ENCODE measurements at regions not wholly inside any gene's neighbourhood (a gene's known extent, or its start where the extent isn't known, plus 50 kb on each side); places are given as distances from the start of the nearest gene placed in this dataset.

DNA sequence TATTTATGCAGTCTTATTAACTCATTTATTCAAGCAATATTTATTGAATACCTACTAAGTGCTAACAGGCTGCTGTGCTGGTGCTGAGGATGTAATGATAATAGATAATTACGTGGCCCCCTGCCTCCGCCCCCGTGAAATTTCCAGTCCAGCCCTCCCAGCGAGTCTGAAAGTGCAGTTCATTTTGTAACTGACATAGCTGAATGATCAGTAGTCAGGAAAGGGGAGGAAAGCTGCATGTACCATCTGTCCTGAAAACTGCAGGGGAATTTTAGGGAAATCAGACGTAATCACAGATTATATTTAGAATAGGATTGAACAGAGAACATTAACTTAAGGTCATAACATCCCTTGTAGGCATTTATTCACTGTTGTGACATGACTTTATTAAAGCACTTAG lies 736.8 kb downstream of the MCTP2 start:
- TF ChIP-seq POLR2AphosphoS5 (IDR thresholded peaks at IDR 0.05; ENCODE audit: low read depth, low read length) (no peak), TAF1 (IDR thresholded peaks at IDR 0.05; ENCODE audit: borderline replicate concordance, insufficient read depth, low read length) (no peak), SIN3A (IDR thresholded peaks at IDR 0.05; ENCODE audit: borderline replicate concordance, insufficient read depth, low read length) (no peak), FOXP2 (optimal IDR thresholded peaks at IDR 0.05; ENCODE audit: borderline replicate concordance, extremely low read depth, extremely low read length, insufficient read depth) (no peak)
- TF ChIP-seq, protein P1, sequence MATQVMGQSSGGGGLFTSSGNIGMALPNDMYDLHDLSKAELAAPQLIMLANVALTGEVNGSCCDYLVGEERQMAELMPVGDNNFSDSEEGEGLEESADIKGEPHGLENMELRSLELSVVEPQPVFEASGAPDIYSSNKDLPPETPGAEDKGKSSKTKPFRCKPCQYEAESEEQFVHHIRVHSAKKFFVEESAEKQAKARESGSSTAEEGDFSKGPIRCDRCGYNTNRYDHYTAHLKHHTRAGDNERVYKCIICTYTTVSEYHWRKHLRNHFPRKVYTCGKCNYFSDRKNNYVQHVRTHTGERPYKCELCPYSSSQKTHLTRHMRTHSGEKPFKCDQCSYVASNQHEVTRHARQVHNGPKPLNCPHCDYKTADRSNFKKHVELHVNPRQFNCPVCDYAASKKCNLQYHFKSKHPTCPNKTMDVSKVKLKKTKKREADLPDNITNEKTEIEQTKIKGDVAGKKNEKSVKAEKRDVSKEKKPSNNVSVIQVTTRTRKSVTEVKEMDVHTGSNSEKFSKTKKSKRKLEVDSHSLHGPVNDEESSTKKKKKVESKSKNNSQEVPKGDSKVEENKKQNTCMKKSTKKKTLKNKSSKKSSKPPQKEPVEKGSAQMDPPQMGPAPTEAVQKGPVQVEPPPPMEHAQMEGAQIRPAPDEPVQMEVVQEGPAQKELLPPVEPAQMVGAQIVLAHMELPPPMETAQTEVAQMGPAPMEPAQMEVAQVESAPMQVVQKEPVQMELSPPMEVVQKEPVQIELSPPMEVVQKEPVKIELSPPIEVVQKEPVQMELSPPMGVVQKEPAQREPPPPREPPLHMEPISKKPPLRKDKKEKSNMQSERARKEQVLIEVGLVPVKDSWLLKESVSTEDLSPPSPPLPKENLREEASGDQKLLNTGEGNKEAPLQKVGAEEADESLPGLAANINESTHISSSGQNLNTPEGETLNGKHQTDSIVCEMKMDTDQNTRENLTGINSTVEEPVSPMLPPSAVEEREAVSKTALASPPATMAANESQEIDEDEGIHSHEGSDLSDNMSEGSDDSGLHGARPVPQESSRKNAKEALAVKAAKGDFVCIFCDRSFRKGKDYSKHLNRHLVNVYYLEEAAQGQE (IDR thresholded peaks at IDR 0.05; ENCODE audit: insufficient read depth in 1 of 2, low read depth in 2 of 2, low read length in 2 of 2) = no peak

Measured in PFSK-1 (cell line).